Lower leg skin (tissue), 4 donors: ENCODE measurements at regions not wholly inside any gene's neighbourhood (a gene's known extent, or its start where the extent isn't known, plus 50 kb on each side); places are given as distances from the start of the nearest gene placed in this dataset.

Experiments
- DNase-seq, 2 donors: peaks; one replicate each; pipeline ENCODE4 v3.0.0-alpha.2; 2019; ENCODE audit warnings: low spot score in 2 of 2
- H3K4me3 ChIP-seq: fragments of 200-600 bp; sonication (generic); 2 replicates; pipeline ENCODE4 v1.5.1; 2017; ENCODE audit warnings: mild to moderate bottlenecking, low read depth; ENCODE audit not compliant: poor library complexity, severe bottlenecking
- POLR2A ChIP-seq, 2 donors: fragments of 450-650 bp; IDR thresholded peaks; one replicate each; pipeline ENCODE4 v1.6.1; 2016 to 2017; ENCODE audit warnings: antibody characterized with exemption in 2 of 2, mild to moderate bottlenecking in 1 of 2, moderate library complexity in 1 of 2
- WGBS, 2 donors: methylation state at CpG; one replicate each; pipeline ENCODE4 v1.1.5; 2018; 5-methylcytosine and 5-hydroxymethylcytosine counted together
- intact Hi-C: fragments of 100-400 bp; cut with DNase I; formaldehyde crosslinking; loops from one replicate; pipeline ENCODE4 v1.15.0; 2023; ENCODE audit warnings: low total_unique reads
- TF ChIP-seq, protein P1 (sequence below), 3 donors: fragments of 450-650 bp; IDR thresholded peaks; one replicate each; pipeline ENCODE4 v1.5.1; 2016; ENCODE audit warnings: antibody characterized with exemption in 3 of 3, mild to moderate bottlenecking in 3 of 3, moderate library complexity in 2 of 3

DNA sequence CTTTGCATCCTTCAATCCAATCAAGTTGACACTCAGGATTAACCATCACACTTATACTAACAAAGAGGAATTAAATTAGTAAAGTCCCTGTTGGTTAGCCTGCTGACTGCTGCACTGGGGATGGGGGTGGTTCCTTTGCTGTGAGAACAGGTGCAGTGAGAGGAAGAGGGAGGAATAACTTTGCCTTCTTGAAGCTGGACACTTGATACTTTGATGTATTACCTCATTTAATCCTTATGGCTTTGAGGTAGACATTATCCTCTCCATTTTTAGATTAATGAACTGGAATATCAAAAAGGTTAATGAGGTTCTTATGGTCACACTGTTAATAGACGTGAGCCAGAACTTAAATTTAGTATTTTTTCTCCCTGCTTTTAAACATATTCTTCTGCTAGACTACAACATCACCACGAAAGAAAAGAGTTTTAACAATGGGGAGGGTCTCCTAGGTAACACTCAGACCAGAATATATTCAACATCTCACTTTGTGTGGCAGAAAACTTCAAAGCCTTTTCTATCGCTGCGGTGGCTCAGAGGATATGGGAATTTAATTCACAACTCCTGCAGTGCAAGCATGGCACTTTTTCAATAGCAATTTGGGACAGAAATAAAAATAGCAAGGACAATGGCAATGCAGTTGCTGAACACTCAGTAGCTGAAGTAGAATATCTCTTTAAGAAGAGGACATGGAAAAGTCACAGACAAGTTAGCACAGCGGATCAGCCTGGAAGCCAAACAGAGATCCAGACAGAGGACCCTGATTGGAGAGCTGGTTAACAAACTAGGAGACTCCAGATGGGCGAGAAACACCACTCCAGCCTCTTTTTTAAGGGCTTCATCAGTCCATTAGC, 68.8 kb upstream of the DNAH14 start:
- DNase-seq: no peak
- intact Hi-C loops: no loop called here
- no peak for TF ChIP-seq POLR2A (IDR thresholded peaks at IDR 0.05)
- TF ChIP-seq, protein P1, sequence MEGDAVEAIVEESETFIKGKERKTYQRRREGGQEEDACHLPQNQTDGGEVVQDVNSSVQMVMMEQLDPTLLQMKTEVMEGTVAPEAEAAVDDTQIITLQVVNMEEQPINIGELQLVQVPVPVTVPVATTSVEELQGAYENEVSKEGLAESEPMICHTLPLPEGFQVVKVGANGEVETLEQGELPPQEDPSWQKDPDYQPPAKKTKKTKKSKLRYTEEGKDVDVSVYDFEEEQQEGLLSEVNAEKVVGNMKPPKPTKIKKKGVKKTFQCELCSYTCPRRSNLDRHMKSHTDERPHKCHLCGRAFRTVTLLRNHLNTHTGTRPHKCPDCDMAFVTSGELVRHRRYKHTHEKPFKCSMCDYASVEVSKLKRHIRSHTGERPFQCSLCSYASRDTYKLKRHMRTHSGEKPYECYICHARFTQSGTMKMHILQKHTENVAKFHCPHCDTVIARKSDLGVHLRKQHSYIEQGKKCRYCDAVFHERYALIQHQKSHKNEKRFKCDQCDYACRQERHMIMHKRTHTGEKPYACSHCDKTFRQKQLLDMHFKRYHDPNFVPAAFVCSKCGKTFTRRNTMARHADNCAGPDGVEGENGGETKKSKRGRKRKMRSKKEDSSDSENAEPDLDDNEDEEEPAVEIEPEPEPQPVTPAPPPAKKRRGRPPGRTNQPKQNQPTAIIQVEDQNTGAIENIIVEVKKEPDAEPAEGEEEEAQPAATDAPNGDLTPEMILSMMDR (IDR thresholded peaks at IDR 0.05): no peak
- no peak overlapping the region for H3K4me3 ChIP-seq
- WGBS, 2 donors: 45 to 52% methylated on average over 6 of the region's 6 CpGs

DNA sequence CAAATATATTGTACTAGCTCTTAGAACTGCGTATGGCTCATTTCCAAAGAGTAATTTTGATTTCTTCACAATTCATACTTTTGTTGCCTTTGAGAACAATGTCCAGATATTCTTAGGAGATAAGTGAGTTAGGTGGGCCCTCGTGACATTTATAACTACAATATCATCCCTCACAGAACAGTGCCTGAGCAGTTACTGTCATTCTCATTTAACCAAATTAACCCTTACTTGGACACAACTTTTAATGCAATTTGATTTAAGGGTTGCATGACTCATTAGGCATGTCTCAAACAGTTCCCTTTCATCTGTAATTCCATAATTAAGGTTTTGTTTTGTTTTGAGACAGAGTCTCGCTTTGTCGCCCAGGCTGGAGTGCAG, 68.1 kb upstream of the DNAH14 start:
- 44 to 45% methylated on average over 4 of the region's 4 CpGs for WGBS, 2 donors
- intact Hi-C loops: no loop called here
- TF ChIP-seq, protein P1 (IDR thresholded peaks at IDR 0.05): no peak
- no peak for TF ChIP-seq POLR2A (IDR thresholded peaks at IDR 0.05)

DNA sequence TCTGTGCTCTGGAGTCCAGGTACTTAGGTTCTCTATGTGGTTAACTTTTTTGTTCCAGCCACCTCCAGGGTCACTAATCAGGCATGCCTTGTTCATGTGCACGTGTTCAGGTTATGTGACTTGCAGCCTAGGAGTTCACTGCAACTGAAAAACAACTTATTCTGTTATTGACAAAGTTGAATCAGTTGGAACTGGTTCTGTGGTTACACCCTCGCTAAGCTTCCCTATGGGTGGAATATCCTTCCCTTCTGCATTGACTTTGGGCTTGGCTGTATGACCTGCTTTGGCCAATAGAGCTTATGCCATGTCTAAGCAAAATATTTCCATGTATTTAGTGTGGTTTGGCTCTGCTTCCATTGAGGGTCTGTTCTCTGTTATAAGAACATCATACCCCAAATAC, 66.0 kb upstream of the DNAH14 start:
- TF ChIP-seq POLR2A (IDR thresholded peaks at IDR 0.05): no peak
- TF ChIP-seq, protein P1 (IDR thresholded peaks at IDR 0.05): no peak
- 75 to 78% methylated on average over 2 of the region's 2 CpGs for WGBS, 2 donors
- intact Hi-C loops: no loop called here
- no peak for DNase-seq
- no peak overlapping the region for H3K4me3 ChIP-seq

More for the DNA sequence above, 68.1 kb upstream of the DNAH14 start:
- no peak for DNase-seq
- no peak overlapping the region for H3K4me3 ChIP-seq

DNA sequence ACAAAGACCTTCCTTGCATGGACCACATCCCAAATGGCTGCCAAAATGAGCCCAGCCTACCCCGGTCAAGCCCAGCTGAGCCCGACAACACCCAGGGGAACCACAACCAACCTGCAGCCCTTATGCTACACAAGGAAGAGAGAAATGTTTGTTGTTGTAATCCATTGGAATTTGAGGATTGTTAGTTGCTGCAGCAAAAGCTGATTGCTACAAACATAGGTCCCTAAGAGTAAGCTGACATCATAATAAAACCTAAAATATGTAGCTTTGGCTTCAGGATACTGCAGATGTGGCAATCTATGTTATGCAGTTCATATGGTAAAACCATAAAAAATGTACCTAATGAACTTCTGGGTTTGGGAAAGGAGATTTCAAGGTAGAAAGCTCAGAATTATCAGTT, 65.5 kb upstream of the DNAH14 start:
- DNase-seq: no peak
- no peak overlapping the region for H3K4me3 ChIP-seq
- TF ChIP-seq, protein P1 (IDR thresholded peaks at IDR 0.05): no peak
- TF ChIP-seq POLR2A (IDR thresholded peaks at IDR 0.05): no peak
- intact Hi-C loops: no loop called here
- WGBS, 2 donors: 88 to 91% methylated on average over 2 of the region's 2 CpGs

DNA sequence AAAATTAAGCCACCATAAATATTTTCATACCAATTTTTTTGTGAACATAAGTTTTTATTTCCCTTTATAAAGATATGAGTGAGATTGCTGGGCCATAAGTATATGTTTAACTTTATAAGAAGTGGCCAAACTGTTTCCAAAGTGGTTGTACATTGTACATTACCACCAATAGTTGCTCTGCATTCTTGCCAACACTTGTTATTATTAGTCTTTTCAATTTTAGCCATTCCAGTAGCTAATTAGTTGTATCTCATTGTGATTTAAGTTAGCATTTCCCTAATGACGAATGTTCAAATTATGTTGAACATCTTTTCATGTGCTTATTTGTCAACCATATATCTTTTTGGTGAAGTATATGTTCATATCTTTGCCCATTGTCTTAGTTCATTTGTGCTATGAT, 64.0 kb upstream of the DNAH14 start:
- DNase-seq: no peak
- 80 to 88% methylated on average over 1 of the region's 1 CpG for WGBS, 2 donors
- no peak overlapping the region for H3K4me3 ChIP-seq
- TF ChIP-seq, protein P1 (IDR thresholded peaks at IDR 0.05): no peak
- TF ChIP-seq POLR2A (IDR thresholded peaks at IDR 0.05): no peak
- intact Hi-C loops: no loop called here

DNA sequence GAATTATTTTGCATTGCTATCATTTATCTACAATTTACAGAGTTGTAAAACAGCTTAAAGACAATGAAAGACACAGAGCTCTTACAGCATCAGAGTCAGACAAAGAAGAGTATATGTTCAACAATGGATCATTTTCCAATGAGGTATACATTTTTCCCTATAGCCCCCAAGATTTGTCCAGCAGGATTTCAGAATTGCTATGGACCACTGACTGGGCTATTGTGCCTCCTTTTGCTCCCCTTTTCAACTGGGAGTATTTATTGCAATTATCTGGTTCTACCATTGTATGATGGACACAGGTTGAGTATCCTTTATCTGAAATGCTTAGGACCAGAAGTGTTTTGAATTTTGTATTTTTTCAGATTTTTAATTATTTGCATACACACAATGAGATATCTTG, 62.5 kb upstream of the DNAH14 start:
- DNase-seq: no peak
- no peak for TF ChIP-seq POLR2A (IDR thresholded peaks at IDR 0.05)
- TF ChIP-seq, protein P1 (IDR thresholded peaks at IDR 0.05): no peak
- intact Hi-C loops: no loop called here
- no peak overlapping the region for H3K4me3 ChIP-seq
